ENCODE measurements at regions not wholly inside any gene's neighbourhood (a gene's known extent, or its start where the extent isn't known, plus 50 kb on each side); places are given as distances from the start of the nearest gene placed in this dataset.
"Not testable (repeated sequence)": the region's sequence is repeated elsewhere in the genome, so short reads cannot be mapped to it uniquely, and the experiment has no call there.

GRCh38 chr2:176931588-176932563 lies 280.7 kb upstream of the HNRNPA3 start:
- Histone ChIP-seq H3K27me3 (no peaks in the 10 kb centered on the region), H3K4me3 (no peak overlapping the region), H3K36me3 (no peaks in the 10 kb centered on the region), H3K9me3 (no peaks in the 10 kb centered on the region)
- DNase-seq, result no peak

- Histone ChIP-seq H3K4me3 (no peak overlapping the region), H3K9me3 (no peaks in the 10 kb centered on the region), H3K36me3 (no peaks in the 10 kb centered on the region), H3K27me3 (no peaks in the 10 kb centered on the region; the same call in 1 of the 2 replicates)
- no peak for DNase-seq
Measured at GRCh38 chr2:176934131-176934530, 278.5 kb upstream of the HNRNPA3 start.

GRCh38 chr2:176934869-176935415 lies 277.7 kb upstream of the HNRNPA3 start:
- Histone ChIP-seq H3K27me3 (no peaks in the 10 kb centered on the region; the same call in 1 of the 2 replicates), H3K9me3 (no peaks in the 10 kb centered on the region), H3K36me3 (no peaks in the 10 kb centered on the region), H3K4me3 (no peak overlapping the region)
- no peak for DNase-seq

- no peaks in the 10 kb centered on the region for H3K9me3 ChIP-seq
Measured at GRCh38 chr2:176935543-176936102, 277.0 kb upstream of the HNRNPA3 start.

GRCh38 chr2:176936410-176936809 lies 276.2 kb upstream of the HNRNPA3 start:
- no peak for DNase-seq

More at GRCh38 chr2:176935543-176936102, 277.0 kb upstream of the HNRNPA3 start:
- no peaks in the 10 kb centered on the region; the same call in 1 of the 2 replicates for H3K27me3 ChIP-seq
- H3K36me3 ChIP-seq, result no peaks in the 10 kb centered on the region
- no peak overlapping the region for H3K4me3 ChIP-seq
- no peak for DNase-seq

GRCh38 chr2:176944998-176945397 lies 267.6 kb upstream of the HNRNPA3 start:
- Histone ChIP-seq H3K36me3 (no peaks in the 10 kb centered on the region), H3K9me3 (no peaks in the 10 kb centered on the region), H3K4me3 (no peak overlapping the region), H3K27me3 (no peaks in the 10 kb centered on the region)
- DNase-seq, result no peak

More at GRCh38 chr2:176936410-176936809, 276.2 kb upstream of the HNRNPA3 start:
- Histone ChIP-seq H3K4me3 (no peak overlapping the region), H3K27me3 (no peaks in the 10 kb centered on the region; the same call in 1 of the 2 replicates), H3K36me3 (no peaks in the 10 kb centered on the region), H3K9me3 (no peaks in the 10 kb centered on the region)

GRCh38 chr2:176947754-176948153 lies 264.8 kb upstream of the HNRNPA3 start:
- Histone ChIP-seq H3K27me3 (no peaks in the 10 kb centered on the region), H3K36me3 (no peaks in the 10 kb centered on the region), H3K9me3 (no peaks in the 10 kb centered on the region), H3K4me3 (no peak overlapping the region)
- DNase-seq, result no peak

GRCh38 chr2:176951218-176951617 lies 261.4 kb upstream of the HNRNPA3 start:
- DNase-seq, H3K9me3 ChIP-seq, H3K36me3 ChIP-seq, H3K4me3 ChIP-seq, H3K27me3 ChIP-seq: not testable (repeated sequence)

- no peak for DNase-seq
- Histone ChIP-seq H3K9me3 (no peaks in the 10 kb centered on the region), H3K27me3 (peaks cover 3% of the 10 kb centered on the region), H3K4me3 (no peak overlapping the region), H3K36me3 (no peaks in the 10 kb centered on the region)
Measured at GRCh38 chr2:176956791-176957190, 255.8 kb upstream of the HNRNPA3 start.

GRCh38 chr2:176959614-176960013 lies 253.0 kb upstream of the HNRNPA3 start:
- H3K9me3 ChIP-seq, result no peaks in the 10 kb centered on the region
- H3K4me3 ChIP-seq, result no peak overlapping the region
- H3K27me3 ChIP-seq, result peaks cover 3% of the 10 kb centered on the region
- H3K36me3 ChIP-seq, result no peaks in the 10 kb centered on the region
- DNase-seq, result no peak

- H3K36me3 ChIP-seq, result no peaks in the 10 kb centered on the region
Measured at GRCh38 chr2:176960061-176960460, 252.5 kb upstream of the HNRNPA3 start.

GRCh38 chr2:176960736-176961520 lies 251.7 kb upstream of the HNRNPA3 start:
- Histone ChIP-seq H3K36me3 (no peaks in the 10 kb centered on the region), H3K4me3 (no peak overlapping the region), H3K9me3 (no peaks in the 10 kb centered on the region), H3K27me3 (peaks cover 3% of the 10 kb centered on the region)
- DNase-seq, result no peak

More at GRCh38 chr2:176960061-176960460, 252.5 kb upstream of the HNRNPA3 start:
- Histone ChIP-seq H3K27me3 (peaks cover 3% of the 10 kb centered on the region), H3K9me3 (no peaks in the 10 kb centered on the region), H3K4me3 (no peak overlapping the region)
- no peak for DNase-seq

GRCh38 chr2:176961775-176962619 lies 250.6 kb upstream of the HNRNPA3 start:
- DNase-seq, result no peak
- Histone ChIP-seq H3K36me3 (no peaks in the 10 kb centered on the region), H3K4me3 (no peak overlapping the region), H3K9me3 (no peaks in the 10 kb centered on the region), H3K27me3 (peaks cover 3% of the 10 kb centered on the region)

- H3K36me3 ChIP-seq, result no peaks in the 10 kb centered on the region
- H3K9me3 ChIP-seq, result no peaks in the 10 kb centered on the region
- DNase-seq, result no peak
- H3K4me3 ChIP-seq, result no peak overlapping the region
- peaks cover 3% of the 10 kb centered on the region for H3K27me3 ChIP-seq
Measured at GRCh38 chr2:176963568-176964287, 248.9 kb upstream of the HNRNPA3 start.

GRCh38 chr2:176967911-176968450 lies 244.6 kb upstream of the HNRNPA3 start:
- Histone ChIP-seq H3K27me3 (peaks cover 2% of the 10 kb centered on the region; the same call in 1 of the 2 replicates), H3K4me3 (no peak overlapping the region), H3K9me3 (no peaks in the 10 kb centered on the region), H3K36me3 (no peaks in the 10 kb centered on the region)
- DNase-seq, result no peak
